RPMI8226 (cell line): ENCODE measurements at regions not wholly inside any gene's neighbourhood (a gene's known extent, or its start where the extent isn't known, plus 50 kb on each side); places are given as distances from the start of the nearest gene placed in this dataset.
A peak's percentile ranks its signal among the peaks of the same experiment; 100 is the strongest.

Source experiments
- DNase-seq: peaks from one replicate; pipeline ENCODE4 v3.0.0-alpha.2; 2015

- no peak for DNase-seq
These were observed 828.3 kb upstream of the EEF2KMT start for GRCh38 chr16:5925850-5926249.

DNA sequence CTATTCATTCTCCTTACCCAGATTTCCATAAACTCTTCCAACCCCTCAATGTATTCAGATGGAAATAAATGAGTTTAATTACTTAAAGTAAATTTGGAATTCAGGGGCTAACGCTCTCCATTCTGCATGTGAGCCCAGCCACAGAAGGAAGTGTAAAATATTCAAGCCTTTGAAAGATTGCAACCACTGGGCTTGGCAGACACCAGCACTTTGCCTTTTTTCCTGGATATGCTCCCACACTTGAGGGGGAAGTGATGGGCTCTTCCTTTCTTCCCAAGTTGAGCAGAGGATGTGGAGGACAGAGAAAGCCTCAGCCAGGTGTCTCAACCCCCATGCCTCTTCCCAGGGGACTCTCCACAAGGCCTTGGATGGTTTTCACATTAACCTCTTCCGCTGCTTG, 825.1 kb upstream of the EEF2KMT start:
- DNase-seq: no peak

GRCh38 chr16:5918567-5919130, 821.1 kb upstream of the EEF2KMT start:
- no peak for DNase-seq

GRCh38 chr16:5917436-5918195, 820.0 kb upstream of the EEF2KMT start:
- DNase-seq: no peak

DNA sequence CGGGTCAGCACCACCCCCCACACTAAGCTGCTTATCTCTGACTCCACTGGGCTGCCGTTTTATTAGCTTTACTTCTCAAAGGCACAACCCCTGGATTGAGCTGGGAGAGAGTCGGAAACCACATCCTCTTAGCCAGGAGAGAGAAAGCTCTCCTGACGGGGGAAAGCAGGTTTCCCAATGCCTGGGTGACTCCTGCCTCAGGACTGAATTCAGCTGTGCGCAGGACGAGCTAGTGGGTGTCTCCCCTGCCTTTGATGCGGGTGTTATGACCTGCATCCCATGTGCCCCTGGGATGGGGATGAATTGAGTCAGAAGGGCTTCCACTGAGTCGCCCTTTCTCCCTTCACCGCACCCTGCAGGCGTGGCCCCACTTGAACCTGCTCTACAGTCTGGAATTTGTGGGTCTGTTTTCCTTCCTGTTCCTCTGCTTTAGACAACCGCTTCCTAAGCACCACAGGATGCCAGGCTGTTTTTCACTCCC, 819.2 kb upstream of the EEF2KMT start:
- no peak for DNase-seq

DNA sequence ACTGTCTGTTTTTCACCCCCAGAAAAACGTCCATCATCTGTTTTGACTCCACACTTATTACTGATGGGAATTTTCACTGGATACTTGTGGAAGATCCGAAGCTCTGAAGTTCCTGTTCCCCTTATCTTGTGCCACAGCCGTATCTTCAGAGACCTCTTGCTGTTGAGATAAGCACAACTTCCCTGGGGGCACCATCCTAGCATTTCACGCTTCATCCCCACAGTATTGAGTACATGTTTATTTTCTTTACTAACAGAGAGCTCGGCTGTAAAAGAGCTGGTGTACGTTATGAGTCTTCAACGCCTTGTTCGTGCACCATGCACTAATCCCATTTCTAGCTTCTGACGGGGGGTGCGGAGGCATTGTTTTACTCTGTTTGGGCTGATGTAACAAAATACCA, 813.6 kb upstream of the EEF2KMT start:
- DNase-seq: no peak

DNA sequence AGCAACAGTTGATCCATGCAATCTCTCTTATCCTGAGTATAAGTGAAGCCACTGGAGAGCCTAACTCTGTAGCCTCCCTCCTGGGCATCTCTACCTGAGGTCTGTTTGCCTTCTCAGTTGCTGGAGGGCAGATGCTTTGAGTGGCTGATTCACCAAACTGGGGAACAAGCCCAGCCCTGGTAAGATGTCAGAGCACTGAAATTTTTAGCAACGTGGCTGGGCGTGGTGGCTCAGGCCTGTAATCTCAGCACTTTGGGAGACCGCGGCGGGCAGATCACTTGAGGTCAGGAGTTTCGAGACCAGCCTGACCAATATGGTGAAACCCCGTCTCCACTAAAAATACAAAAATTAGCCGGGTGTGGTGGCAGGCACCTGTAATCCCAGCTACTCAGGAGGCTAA, 812.0 kb upstream of the EEF2KMT start:
- DNase-seq: peak; percentile 64

GRCh38 chr16:5907544-5907943, 809.9 kb upstream of the EEF2KMT start:
- DNase-seq: no peak

DNA sequence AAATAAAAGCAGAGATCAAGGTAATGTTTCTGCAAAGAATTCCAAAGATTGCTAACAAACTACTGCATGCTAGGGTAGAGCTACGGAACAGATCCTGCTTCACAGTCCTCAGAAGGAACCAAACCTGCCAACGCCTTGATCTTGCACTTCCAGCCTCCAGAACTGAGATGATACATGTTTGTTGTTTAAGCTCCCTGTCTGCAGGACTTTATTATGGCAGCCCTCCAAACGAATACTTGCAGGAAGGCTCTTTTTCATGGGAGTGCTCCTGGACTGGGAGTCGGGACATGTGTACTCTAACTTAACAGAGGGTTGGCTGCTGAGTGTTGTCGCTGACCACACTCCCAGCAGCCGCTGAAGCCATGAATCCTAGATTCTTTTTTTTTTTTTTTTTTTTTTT, 808.8 kb upstream of the EEF2KMT start:
- no peak for DNase-seq

GRCh38 chr16:5905935-5906334, 808.3 kb upstream of the EEF2KMT start:
- no peak for DNase-seq

- DNase-seq: no peak
These were observed 806.2 kb upstream of the EEF2KMT start for GRCh38 chr16:5903832-5904231.

DNA sequence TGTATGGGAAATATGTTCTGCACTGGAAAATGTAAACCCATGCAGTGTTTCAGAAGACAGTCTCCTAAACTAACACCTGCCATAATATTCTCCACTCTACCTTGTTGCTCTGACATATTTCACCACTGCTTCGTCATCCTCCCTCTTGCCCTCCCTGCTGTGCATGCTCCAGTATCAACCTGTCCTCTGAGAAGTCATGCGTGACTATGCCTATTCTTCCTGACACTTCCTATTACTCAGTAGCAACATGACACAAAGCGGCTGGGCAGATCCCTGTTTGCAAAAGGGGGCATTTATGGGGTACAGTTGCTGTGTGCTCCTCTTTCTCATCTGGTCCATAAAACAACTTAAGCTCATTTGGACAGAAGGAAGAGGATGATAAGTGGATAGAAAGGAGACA, 805.6 kb upstream of the EEF2KMT start:
- no peak for DNase-seq

DNA sequence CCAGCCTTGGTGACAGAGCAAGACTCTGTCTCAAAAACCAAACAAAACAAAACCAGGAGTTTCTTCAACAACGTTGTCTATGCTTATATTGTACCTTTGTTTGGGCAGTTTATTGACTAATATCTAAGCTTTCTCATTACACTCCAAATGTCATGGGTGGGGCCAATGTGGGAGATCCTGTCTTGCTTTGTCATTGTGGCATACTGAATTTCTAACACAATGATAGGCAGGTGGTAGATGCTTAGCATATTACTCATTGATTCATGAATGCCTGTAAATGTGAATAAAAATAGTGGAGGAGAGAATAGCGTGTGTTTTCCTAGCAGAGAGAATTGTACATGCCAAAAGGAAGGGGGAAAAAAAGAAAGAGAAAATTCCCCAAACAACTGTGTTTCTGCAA, 802.5 kb upstream of the EEF2KMT start:
- DNase-seq: no peak

DNA sequence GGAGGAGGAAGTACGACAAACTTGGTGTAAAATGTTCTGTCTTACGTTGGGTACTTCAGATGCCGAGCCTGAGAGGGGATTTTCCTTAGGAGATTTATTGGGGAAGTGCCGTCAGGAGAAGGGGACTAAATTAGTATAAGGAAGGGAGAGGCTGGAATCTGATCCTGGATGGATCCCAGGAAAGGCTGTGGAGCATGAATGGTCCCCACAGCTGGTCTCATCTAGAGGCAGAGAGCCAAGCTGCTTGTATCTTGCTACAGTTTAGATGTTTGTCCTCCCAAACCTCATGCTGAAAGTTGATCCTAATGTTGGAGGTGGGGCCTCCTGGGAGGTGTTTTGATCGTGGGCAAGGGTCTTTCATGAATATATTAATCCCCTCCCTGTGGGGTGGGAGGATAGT, 798.4 kb upstream of the EEF2KMT start:
- DNase-seq: no peak

DNA sequence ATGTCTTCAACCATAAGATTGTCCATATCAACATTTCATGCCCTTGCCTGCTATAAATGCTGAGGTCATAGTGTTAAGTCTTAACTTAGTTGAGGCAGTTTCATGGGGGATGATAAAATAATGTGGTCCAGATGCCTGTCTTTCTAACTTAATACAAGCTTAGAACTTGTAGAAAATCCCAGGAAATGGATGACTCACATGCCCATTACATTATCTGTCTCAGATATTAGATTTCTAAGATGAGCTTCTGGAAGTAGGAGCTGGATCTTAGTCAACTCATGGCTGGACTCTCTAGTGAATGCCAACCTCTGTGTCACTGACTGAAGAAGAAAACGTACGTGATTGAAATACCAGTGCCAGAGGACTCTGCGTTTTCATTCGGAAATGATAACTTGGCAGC, 797.5 kb upstream of the EEF2KMT start:
- no peak for DNase-seq

- no peak for DNase-seq
These were observed 793.7 kb upstream of the EEF2KMT start for GRCh38 chr16:5891296-5891695.

DNA sequence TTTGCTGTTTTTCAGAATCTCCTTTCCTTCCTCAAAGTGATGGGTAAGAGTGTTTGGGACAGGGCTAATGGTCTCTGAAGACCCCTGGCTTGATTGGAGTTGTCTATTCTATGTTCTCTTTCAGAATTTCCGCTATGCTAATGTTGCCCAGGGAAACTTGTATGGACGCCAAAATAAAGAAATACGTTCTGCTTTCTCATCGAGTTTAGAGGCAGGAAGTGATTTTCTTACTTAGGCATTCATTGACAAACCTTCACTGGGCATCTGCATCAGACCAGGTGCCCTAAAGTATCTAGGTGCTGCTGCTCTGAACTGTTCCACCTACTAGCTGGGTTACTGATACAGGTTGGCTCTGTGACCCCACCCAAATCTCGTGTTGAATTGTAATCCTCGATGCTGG, 787.9 kb upstream of the EEF2KMT start:
- DNase-seq: peak; percentile 24

DNA sequence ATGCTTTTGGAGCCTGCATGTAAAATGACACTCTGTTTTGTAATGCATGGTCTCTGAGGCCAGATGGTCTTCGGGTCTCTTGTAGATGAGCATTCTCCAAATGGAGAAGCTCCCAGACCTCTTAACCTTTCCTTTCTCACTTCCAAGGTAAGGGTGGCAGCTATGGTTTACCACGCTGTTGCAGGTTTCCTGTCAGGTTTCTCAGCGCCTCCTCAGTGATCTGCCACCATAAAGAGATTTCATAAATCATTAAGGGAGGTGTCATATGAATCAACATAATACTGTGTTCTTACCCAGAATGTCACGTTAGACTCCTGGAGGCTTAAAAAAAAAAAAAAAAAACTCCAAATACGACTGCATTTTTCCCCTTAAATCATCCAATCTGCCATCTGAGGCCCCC, 787.4 kb upstream of the EEF2KMT start:
- no peak for DNase-seq

DNA sequence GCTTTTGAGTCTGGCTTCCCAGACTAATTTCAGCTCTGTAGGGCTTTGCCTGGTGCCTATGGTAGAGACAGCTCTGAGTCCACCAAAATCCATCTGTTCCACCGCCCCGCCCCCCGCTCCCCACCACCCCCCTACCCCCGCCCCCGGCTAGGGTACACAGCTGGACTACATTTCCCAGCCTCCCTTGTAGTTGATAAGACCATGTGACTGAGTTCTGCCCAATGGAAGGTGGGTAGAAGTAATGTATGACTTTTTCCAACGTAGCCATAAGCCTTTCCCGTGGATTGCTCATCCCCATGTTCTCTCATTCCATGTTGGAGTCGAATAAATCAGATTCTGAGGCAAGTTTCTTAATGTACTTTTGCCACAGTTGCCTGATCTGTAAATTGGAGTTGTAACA, 786.7 kb upstream of the EEF2KMT start:
- no peak for DNase-seq

- no peak for DNase-seq
These were observed 784.6 kb upstream of the EEF2KMT start for GRCh38 chr16:5882087-5882640.

DNA sequence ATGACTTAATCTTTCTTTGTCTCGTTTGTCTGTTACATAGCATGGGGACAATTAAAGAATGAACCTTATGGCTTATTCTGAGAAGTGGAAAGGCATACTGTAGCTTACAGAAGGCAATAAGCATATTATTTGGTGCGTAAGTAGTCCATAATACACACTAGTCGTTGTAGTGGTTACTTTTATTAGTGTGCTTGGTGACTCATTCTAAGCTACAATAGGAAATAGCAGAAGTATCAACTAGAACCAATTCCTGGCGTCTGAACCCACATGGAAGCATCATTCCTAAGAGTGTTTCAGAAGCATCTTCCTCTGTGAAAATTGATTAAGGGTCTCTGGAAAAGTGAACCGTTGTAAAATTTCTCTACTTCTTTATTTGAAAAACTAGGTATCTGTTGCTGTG, 777.8 kb upstream of the EEF2KMT start:
- DNase-seq: no peak

GRCh38 chr16:5874899-5875298, 777.3 kb upstream of the EEF2KMT start:
- no peak for DNase-seq

GRCh38 chr16:5873221-5873620, 775.6 kb upstream of the EEF2KMT start:
- no peak for DNase-seq

DNA sequence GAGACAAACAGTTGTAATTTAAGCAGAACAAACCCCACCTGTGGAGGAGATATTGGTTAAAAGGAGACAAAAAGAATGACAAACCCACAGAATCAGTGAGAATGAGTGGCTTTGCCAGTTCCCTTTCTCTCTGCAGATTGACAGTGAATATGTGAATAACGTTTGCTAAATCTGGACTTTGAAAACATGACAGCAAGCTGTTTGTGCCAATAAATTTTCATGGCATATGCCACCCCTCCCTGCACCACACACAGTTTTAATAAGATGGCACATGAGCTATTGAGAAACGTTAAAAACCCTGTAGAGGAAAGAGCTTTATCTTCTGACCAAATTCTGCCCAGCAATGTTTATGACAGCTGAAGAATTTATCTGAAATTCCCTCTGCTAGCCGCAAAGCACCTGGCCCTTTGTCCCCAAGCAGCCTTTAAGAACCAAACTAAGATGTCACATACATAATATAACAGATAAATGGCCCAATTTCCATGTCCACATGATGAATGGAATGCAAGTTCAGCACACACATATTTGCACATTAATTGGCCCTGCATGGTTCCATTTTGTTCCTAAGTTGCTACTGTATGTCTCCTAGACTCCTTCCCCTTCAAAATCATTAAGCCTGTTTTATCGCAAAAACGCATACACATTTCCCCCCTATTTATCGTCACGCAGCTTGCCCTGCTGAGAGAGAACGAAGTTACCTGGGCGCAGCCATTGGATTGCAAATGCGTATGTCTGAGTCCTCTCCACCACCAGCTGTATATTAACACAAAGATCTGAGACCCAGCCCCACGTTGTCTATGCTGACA, 773.5 kb upstream of the EEF2KMT start:
- DNase-seq: no peak
